ENCODE measurements at regions not wholly inside any gene's neighbourhood (a gene's known extent, or its start where the extent isn't known, plus 50 kb on each side); places are given as distances from the start of the nearest gene placed in this dataset.

GRCh38 chr3:73203633-73204032 lies 142.2 kb downstream of the EBLN2 start:
- H3K14ac ChIP-seq (ENCODE audit: insufficient read length): no peak overlapping the region
- 93% methylated on average over 1 of the region's 3 CpGs; no CpG with 5 or more reads in 1 of the 2 experiments for WGBS, 2 experiments (ENCODE audit: extremely low coverage in 1 of 2, insufficient coverage in 1 of 2, insufficient read length in 1 of 2, insufficient replicate concordance in 2 of 2, low coverage in 1 of 2, low lambda C conversion rate in 2 of 2, missing lambda C conversion rate in 1 of 2)
- H3K18ac ChIP-seq (ENCODE audit: extremely low read depth, low read length): no peak overlapping the region
- H3K23ac ChIP-seq (ENCODE audit: insufficient read length): no peak overlapping the region
- CTCF ChIA-PET (ENCODE audit: partially characterized antibody): interaction anchor here (1.1 kb wide), 1 partner anchor 34 kb away, joined by 5 read pairs; no protein-coding TSS in a partner anchor
- H2BK120ac ChIP-seq (replicated peaks; ENCODE audit: low read depth, low read length): no peak overlapping the region
- H3K23me2 ChIP-seq (ENCODE audit: low read depth, low read length): no peaks in the 10 kb centered on the region
- H3K4ac ChIP-seq (replicated peaks; ENCODE audit: insufficient read length, low read depth, low read length): no peak overlapping the region
- H3K79me1 ChIP-seq (ENCODE audit: low read depth, low read length): no peaks in the 10 kb centered on the region
- no peaks in the 10 kb centered on the region for H3K27me3 ChIP-seq (replicated peaks in 1 of 4; ENCODE audit: control insufficient read depth in 3 of 4, extremely low read depth in 1 of 4, insufficient read depth in 3 of 4, low read length in 3 of 4)
- no peak overlapping the region for H3K27ac ChIP-seq (ENCODE audit: low read depth, low read length)
- H4K8ac ChIP-seq (ENCODE audit: extremely low read depth, insufficient read depth, low read length): no peak overlapping the region
- no peaks in the 10 kb centered on the region for H4K20me1 ChIP-seq (replicated peaks in 1 of 2; ENCODE audit: control insufficient read depth in 1 of 2, insufficient read depth in 2 of 2, low read length in 2 of 2)
- no peak overlapping the region for H2AK5ac ChIP-seq (ENCODE audit: low read depth, low read length)
- DNase-seq (ENCODE audit: low read depth in 1 of 2, low spot score in 2 of 2) (no peak), FAIRE-seq (no peak)
- no peaks in the 10 kb centered on the region for H3K9me3 ChIP-seq (ENCODE audit: insufficient read depth in 2 of 2, low read depth in 1 of 2, low read length in 1 of 2)
- no peak overlapping the region for H4K5ac ChIP-seq (ENCODE audit: insufficient read length, low read depth, low read length)
- no peak overlapping the region for H3K4me2 ChIP-seq (ENCODE audit: insufficient read depth in 1 of 2, low read depth in 2 of 2, low read length in 2 of 2)
- POLR2A ChIA-PET (ENCODE audit: partially characterized antibody): no interaction called here
- H4K91ac ChIP-seq (replicated peaks; ENCODE audit: insufficient read length, low read length): no peak overlapping the region
- H3K4me1 ChIP-seq (replicated peaks in 1 of 4; ENCODE audit: control insufficient read depth in 3 of 4, insufficient read depth in 4 of 4, low read length in 3 of 4): peaks cover 0 to 4% (median 3%) of the 10 kb centered on the region in 4 experiments; a peak in 4 of 7 replicates
- H3K9ac ChIP-seq (replicated peaks in 1 of 4; ENCODE audit: extremely low read depth in 1 of 4, low read depth in 3 of 4, low read length in 3 of 4): no peak overlapping the region
- H2BK5ac ChIP-seq (ENCODE audit: low read depth, low read length): no peak overlapping the region
- H2BK12ac ChIP-seq (ENCODE audit: low read depth, low read length): no peak overlapping the region
- no peak overlapping the region for H3K4me3 ChIP-seq (ENCODE audit: extremely low read depth in 1 of 4, insufficient read depth in 2 of 4, low read depth in 3 of 4, low read length in 4 of 4)
- H3K79me2 ChIP-seq (ENCODE audit: control insufficient read depth in 1 of 2, insufficient read depth in 2 of 2, low read length in 2 of 2): no peaks in the 10 kb centered on the region
- H2BK15ac ChIP-seq (ENCODE audit: low read length): no peak overlapping the region
- no peaks in the 10 kb centered on the region for H3K36me3 ChIP-seq (ENCODE audit: control insufficient read depth in 2 of 4, insufficient read depth in 4 of 4, low read length in 3 of 4)
- H3K56ac ChIP-seq (replicated peaks; ENCODE audit: insufficient read length, low read depth, low read length): no peak overlapping the region
- no peak overlapping the region for H2BK20ac ChIP-seq (ENCODE audit: low read length)
- H2AFZ ChIP-seq (ENCODE audit: low read length): no peak overlapping the region
- TF ChIP-seq NRF1 (IDR thresholded peaks at IDR 0.05; ENCODE audit: low read depth, low read length): no peak
- TF ChIP-seq ZNF274 (IDR thresholded peaks at IDR 0.05; ENCODE audit: borderline replicate concordance, extremely low read depth, low read length): no peak
- TF ChIP-seq HDAC2 (IDR thresholded peaks at IDR 0.05; ENCODE audit: borderline replicate concordance in 1 of 2, low read depth in 2 of 2, low read length in 2 of 2): no peak
- no peak for TF ChIP-seq POU5F1 (IDR thresholded peaks at IDR 0.05; ENCODE audit: low read depth, low read length)
- TF ChIP-seq SUZ12 (IDR thresholded peaks at IDR 0.05; ENCODE audit: low read length): no peak
- TF ChIP-seq, protein P1, sequence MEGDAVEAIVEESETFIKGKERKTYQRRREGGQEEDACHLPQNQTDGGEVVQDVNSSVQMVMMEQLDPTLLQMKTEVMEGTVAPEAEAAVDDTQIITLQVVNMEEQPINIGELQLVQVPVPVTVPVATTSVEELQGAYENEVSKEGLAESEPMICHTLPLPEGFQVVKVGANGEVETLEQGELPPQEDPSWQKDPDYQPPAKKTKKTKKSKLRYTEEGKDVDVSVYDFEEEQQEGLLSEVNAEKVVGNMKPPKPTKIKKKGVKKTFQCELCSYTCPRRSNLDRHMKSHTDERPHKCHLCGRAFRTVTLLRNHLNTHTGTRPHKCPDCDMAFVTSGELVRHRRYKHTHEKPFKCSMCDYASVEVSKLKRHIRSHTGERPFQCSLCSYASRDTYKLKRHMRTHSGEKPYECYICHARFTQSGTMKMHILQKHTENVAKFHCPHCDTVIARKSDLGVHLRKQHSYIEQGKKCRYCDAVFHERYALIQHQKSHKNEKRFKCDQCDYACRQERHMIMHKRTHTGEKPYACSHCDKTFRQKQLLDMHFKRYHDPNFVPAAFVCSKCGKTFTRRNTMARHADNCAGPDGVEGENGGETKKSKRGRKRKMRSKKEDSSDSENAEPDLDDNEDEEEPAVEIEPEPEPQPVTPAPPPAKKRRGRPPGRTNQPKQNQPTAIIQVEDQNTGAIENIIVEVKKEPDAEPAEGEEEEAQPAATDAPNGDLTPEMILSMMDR (IDR thresholded peaks at IDR 0.05; ENCODE audit: control extremely low read depth in 1 of 3, insufficient read depth in 1 of 3, low read depth in 1 of 3, low read length in 3 of 3): no peak
- TF ChIP-seq SAP30 (IDR thresholded peaks at IDR 0.05; ENCODE audit: insufficient read depth, insufficient replicate concordance, low read length): no peak
- TF ChIP-seq TAF7 (optimal IDR thresholded peaks at IDR 0.05; ENCODE audit: borderline replicate concordance, low read depth, low read length): no peak
- TF ChIP-seq, protein P2, sequence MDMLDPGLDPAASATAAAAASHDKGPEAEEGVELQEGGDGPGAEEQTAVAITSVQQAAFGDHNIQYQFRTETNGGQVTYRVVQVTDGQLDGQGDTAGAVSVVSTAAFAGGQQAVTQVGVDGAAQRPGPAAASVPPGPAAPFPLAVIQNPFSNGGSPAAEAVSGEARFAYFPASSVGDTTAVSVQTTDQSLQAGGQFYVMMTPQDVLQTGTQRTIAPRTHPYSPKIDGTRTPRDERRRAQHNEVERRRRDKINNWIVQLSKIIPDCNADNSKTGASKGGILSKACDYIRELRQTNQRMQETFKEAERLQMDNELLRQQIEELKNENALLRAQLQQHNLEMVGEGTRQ (IDR thresholded peaks at IDR 0.05; ENCODE audit: low read length): no peak
- TF ChIP-seq GABPA (IDR thresholded peaks at IDR 0.05; ENCODE audit: borderline replicate concordance, insufficient read depth, low read length): no peak
